ENCODE measurements at regions not wholly inside any gene's neighbourhood (a gene's known extent, or its start where the extent isn't known, plus 50 kb on each side); places are given as distances from the start of the nearest gene placed in this dataset.

DNA sequence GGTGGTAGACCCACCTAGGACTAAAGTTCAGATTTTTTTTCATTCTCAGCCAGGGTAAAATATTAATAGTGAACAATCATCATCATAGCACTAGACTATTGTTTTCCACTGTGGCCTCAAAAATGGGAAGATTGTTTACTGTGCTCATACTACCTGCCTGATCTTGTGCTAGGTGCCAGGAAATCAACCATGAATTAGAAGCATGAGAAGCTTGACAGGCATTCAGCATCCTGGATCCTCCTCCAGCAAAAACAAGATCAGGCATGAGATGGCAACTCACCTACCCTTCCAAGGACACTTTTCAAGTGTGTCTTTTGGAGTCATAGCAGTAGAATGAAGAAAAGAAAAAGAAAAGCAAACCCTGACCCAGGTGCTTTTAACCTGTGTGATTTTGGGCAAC is 174.2 kb downstream of the CYLD start:
- DNase-seq: no peak

DNA sequence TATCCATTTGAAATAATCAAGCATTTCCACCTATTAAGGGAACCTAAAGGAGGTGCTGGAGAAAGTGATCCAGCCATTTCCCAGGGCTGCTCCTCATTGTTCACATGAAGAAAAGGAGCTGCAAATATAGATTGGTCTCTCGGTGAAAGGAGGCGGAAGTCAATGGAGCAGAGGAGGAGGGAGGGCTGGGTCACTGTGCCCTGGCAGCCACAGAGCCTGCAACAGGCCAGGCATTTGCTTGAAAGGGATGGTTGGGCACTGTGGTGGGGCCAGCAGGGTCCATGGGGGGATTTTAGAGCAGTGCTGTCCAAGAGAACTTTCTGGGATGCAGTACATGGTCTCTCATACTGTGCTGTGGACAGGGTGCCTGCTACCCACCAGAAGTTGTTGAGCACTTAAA is 173.2 kb downstream of the CYLD start:
- no peak for DNase-seq

GRCh38 chr16:50910736-50911100 is 168.8 kb downstream of the CYLD start:
- DNase-seq: no peak

DNA sequence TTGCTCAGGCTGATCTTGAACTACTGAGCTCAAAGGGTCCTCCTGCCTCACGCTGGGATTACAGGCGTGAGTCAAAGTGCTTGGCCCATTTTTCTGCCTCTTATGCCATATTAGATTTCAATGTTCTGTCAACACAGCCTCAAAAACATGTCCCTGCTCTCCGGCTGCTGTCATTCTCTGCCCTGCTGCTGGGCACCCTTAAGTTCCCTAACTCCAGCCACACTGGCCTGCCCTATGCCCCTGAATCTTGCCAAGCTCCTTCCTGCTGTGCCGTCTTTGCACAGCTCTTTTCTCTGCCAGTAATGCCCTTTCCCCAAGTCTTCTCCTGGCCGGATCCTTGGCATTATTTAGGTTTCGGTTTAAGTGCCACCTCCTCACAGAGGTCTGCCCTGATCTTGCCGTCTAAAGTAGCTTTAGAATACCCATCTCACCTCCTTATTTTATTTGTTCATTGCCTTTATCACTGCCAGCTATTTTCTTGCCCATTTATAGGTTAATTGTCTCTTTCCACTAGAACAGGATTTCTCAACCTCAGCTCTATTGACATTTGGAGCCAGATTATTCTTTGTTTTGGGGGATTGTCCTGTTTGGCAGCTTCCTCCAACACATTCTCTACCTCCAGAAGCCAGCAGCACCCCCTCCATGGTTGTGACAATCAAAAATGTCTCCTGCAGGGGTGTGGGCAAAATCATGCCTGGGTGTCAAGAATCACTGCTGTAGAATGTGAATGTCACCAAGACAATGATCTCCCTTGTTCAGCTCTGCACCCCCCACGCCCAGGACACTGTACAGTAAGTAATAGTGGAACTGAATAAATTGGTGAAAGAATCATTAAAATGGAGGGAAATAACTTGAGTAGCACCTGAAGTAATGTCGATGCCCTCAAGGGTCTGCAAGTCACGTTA is 168.2 kb downstream of the CYLD start:
- DNase-seq: no peak

GRCh38 chr16:50908468-50908867 is 166.6 kb downstream of the CYLD start:
- no peak for DNase-seq

DNA sequence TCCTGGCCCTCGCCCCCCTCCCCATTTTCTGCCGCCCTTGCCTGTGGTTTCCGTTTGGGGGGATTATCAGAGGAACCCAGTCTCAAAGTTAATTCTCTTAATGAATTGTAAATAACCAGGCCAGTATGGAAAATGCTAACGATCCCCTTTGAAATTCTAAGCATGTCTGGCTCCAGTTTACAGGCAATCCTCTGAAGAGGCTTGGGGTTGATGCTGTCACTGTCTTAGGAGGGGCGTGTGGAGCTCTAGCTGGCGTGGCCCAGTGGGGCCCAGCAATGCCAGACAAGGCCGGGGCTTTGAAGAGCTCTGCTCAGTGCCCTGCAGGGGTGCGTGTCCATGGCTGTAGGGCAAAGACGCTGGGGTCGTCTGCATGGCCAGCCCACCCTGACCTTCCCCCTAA is 164.6 kb downstream of the CYLD start:
- no peak for DNase-seq

GRCh38 chr16:50902457-50902856 is 160.6 kb downstream of the CYLD start:
- DNase-seq: no peak

DNA sequence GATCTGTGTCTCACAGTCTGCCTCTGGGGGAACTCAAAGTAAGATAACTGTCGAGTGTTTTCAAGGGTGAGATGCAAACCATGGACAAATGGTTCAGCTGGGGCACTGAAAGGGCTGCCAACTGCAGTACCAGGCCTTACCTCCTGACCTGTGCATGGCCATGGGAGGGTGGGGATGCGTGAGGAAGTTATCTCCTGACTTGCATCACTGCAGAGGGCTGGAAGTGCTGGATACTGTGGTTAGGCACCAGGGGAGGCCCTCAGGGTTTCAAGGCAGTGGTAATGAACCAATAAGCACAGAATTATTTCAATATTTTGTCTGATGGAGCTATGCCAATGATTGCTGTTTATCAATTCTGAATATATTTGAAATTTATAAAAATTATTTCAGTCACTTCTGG is 159.2 kb downstream of the CYLD start:
- no peak for DNase-seq

- no peak for DNase-seq
Observed at GRCh38 chr16:50900391-50900942, 158.6 kb downstream of the CYLD start.

DNA sequence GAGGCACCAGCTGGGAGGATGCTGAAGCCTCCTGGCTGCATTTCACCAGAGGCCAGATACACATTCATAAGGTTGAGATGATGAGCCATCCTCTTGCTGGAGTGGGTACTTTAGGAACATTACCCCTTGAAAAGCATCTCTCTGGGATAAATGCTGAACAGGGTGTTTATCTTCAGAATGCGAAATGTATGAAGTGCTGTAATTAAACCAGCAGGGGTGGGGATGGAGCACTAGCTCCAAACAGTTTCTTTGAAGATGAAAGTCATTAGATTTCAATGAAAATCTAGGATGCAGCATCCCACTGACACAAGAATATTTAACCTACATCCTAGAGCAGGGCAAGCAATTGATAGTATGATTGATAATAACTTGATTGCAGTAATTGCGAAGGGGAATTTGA is 158.1 kb downstream of the CYLD start:
- DNase-seq: no peak

DNA sequence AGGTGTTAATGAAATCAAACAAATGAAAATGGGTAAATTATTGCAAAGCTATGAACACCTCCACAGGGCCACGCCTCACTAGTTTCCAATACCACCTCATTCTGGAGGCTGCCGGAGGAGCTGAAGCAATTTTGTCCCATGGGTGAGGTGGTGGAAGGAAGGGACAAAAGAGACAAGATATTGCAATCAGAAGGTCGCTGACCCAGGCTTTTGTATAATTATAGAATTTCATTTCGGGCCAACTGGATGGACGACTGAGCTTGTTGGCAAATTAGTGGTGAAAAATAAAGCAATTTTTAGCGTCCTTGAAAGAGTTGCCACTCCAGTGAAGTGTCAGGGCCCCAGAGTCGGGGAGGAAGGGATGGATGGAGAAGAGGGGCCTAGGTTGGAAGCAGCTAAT is 147.9 kb downstream of the CYLD start:
- no peak for DNase-seq

DNA sequence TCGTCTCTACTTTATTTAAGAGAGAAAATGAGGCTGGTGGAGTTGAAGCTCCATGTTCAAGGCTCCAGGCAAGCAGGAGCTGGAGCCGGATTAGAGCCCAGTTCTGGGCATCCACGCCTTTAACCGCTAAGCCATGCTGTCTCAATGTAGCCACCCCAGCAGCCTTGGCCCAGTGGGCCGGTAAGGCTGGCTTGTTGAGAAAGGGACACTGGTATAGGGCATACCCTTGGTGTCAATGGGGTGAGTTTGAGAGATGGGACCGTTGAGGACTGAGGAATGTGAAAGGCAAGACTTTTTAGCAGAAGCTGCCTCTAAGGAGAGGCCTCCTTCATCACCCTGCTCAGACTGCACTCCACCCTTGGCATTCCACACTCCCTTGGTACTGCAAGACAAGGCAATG is 147.4 kb downstream of the CYLD start:
- no peak for DNase-seq

- DNase-seq: no peak
Observed at GRCh38 chr16:50888486-50889261, 146.8 kb downstream of the CYLD start.

DNA sequence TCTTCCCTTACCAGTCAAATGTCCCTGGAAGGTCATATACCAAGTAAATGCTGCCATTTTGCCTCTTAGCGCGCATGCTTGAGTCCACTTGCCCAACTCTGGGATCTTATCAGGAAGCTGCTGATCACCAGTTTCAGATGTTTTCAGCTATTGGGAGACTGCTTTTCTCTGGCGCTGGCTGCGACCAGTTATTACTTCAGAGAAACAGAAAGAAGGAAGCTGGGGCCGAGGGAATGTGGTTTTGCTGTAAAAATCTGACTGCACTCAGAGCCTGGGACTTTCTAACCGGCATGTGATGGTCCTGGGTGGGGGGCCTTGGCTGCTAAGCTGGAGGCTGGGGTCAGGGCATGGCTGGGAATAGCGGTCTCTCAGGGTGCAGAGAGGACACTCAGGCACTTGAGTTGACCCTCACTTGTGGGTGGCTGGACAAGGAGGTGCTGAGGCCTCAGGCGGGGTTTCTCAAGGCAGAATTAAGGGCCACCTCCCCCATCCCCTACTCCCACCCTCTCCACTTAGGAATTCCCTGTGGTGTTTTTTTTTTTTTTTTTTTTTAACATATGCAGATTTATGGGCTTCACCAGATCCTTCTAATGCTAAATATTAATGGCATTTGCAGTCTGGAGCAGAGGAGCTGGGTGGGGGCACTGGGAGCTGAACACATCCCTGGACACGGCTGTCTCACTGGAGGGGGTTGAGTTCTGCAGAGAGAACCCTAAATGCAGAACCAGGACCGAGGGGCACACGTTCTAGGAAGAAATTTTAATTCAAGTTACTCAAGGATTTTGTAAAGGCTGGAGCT is 145.8 kb downstream of the CYLD start:
- no peak for DNase-seq

GRCh38 chr16:50884066-50884860 is 142.4 kb downstream of the CYLD start:
- no peak for DNase-seq

- DNase-seq: no peak
Observed at GRCh38 chr16:50881956-50882355, 140.1 kb downstream of the CYLD start.

- no peak for DNase-seq
Observed at GRCh38 chr16:50881331-50881830, 139.5 kb downstream of the CYLD start.

DNA sequence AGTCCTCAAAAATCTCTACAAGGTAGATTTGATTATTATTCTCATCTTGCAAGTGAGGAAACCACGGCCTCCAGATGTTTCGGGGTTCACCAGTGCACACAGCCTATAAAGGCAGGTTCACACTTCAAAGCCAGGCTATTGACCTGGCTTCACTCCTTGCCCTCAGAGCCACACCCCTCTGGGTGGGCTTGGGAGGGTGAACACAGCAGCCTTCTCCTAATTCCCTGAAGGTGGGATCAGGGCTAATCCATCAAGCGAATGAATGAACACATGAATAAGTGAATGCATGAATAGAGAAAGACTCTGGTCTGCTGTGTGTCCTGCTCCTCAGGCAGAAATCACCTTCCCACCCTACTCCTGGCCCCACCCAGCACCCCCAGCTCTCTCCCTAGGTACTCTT is 139.0 kb downstream of the CYLD start:
- no peak for DNase-seq

DNA sequence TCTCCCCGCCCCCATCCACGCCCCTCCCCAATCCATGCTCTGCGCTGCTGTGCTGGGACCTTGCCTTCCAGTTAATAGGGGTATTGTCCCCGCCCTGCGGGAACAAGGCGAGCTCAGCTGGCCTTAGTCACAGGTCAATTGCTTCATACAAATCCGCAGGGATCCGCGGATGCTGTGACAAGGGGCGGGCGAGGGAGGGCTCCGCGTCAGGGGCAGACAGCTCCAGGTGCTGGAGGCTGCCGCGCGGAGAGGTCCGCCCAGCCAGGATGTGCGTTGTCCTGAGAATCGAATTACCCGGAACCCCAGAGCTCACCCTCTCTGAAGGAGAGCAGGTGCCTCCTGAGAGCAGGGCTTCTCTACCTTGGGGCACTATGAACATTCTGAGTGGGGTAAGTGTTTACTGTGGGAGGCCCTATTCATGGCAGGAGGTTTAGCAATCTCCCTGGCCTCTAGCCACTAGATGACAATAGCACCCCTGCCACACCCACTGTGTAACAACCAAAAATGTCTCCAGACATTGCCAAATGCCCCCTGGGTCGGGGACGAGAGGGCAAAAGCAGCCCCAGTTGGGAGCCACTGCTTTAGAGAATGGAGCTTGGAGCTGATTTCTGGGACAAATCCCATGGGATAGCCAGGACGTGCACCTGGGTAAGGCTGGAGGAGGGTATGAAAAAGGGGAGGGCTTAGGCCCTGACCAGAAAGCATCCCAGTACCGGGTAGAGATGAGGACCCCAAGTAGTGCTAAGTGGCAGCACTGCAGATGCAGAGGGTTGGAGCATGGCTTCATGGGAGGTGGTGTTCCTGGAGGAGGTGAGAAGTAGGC is 138.2 kb downstream of the CYLD start:
- peak; percentile 31 for DNase-seq

DNA sequence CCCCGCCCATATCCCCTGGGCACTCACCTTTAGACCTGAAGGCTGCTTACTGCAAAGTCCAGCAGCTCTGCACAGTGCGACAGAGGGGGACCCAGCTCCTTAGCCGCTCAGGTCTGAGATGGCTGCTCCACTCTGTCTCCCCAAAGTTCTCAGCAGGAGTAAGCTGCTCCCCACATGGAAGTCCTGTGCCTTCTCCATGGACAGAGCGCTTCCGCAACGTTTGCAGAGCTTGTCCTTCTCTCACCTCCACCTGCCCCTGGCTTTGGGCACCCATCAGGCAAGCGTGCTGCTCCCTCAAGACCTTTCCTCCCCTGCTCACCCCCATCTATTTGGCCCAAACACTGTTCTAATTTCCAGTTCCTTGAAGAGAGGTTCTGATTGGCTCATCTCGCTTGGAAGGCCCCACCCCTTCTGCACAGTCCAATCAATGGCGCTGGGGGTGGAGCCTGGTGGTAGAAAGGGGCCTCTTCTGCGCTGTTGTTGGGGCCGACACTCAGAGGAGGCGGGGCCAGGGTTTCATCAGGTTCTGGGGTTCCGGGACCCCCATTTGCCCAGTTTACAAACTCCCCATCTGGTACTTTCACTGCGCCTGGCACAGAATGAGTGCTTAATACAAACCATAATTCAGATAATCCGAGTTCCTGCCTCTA is 137.2 kb downstream of the CYLD start:
- DNase-seq: no peak
